Bone marrow (tissue), 2 donors: ENCODE measurements at regions not wholly inside any gene's neighbourhood (a gene's known extent, or its start where the extent isn't known, plus 50 kb on each side); places are given as distances from the start of the nearest gene placed in this dataset.

Source experiments
- DNase-seq, 2 donors: peaks; one replicate each; lab custom pipeline; 2025; lab: John Stamatoyannopoulos, UW

- no peak for DNase-seq
Observed at GRCh38 chr2:212708355-212708754, 169.8 kb upstream of the ERBB4 start.

GRCh38 chr2:212695426-212695825 is 156.8 kb upstream of the ERBB4 start:
- DNase-seq = no peak

- DNase-seq = no peak
Observed at GRCh38 chr2:212694398-212694797, 155.8 kb upstream of the ERBB4 start.

- DNase-seq = no peak
Observed at GRCh38 chr2:212692466-212692865, 153.9 kb upstream of the ERBB4 start.

GRCh38 chr2:212686285-212686895 is 147.8 kb upstream of the ERBB4 start:
- DNase-seq = no peak

GRCh38 chr2:212683346-212684097 is 144.9 kb upstream of the ERBB4 start:
- DNase-seq = no peak

- no peak for DNase-seq
Observed at GRCh38 chr2:212682937-212683336, 144.3 kb upstream of the ERBB4 start.

- no peak for DNase-seq
Observed at GRCh38 chr2:212677466-212677865, 138.9 kb upstream of the ERBB4 start.

- no peak for DNase-seq
Observed at GRCh38 chr2:212672186-212672585, 133.6 kb upstream of the ERBB4 start.

- no peak for DNase-seq
Observed at GRCh38 chr2:212669761-212670160, 131.2 kb upstream of the ERBB4 start.

GRCh38 chr2:212667751-212668316 is 129.2 kb upstream of the ERBB4 start:
- no peak for DNase-seq

GRCh38 chr2:212665948-212666347 is 127.3 kb upstream of the ERBB4 start:
- DNase-seq = no peak

- no peak for DNase-seq
Observed at GRCh38 chr2:212659441-212659840, 120.8 kb upstream of the ERBB4 start.

GRCh38 chr2:212649646-212650045 is 111.0 kb upstream of the ERBB4 start:
- no peak for DNase-seq

- DNase-seq = no peak
Observed at GRCh38 chr2:212646698-212647366, 108.2 kb upstream of the ERBB4 start.

GRCh38 chr2:212644195-212644837 is 105.7 kb upstream of the ERBB4 start:
- DNase-seq = no peak

GRCh38 chr2:212640428-212640827 is 101.8 kb upstream of the ERBB4 start:
- DNase-seq = no peak

- no peak for DNase-seq
Observed at GRCh38 chr2:212638694-212639093, 100.1 kb upstream of the ERBB4 start.

- no peak for DNase-seq
Observed at GRCh38 chr2:212628586-212628985, 90.0 kb upstream of the ERBB4 start.

GRCh38 chr2:212626371-212626918 is 87.8 kb upstream of the ERBB4 start:
- DNase-seq = no peak

- DNase-seq = no peak
Observed at GRCh38 chr2:212619954-212620353, 81.4 kb upstream of the ERBB4 start.

GRCh38 chr2:212618636-212619035 is 80.0 kb upstream of the ERBB4 start:
- no peak for DNase-seq
